Hepatocyte (in vitro differentiated cells): ENCODE measurements at regions not wholly inside any gene's neighbourhood (a gene's known extent, or its start where the extent isn't known, plus 50 kb on each side); places are given as distances from the start of the nearest gene placed in this dataset.

Source experiments
- CTCF ChIP-seq: fragments of 200-600 bp; sonication (generic); IDR thresholded peaks from 2 replicates; pipeline ENCODE4 v1.5.1; 2016; ENCODE audit warnings: antibody characterized with exemption, mild to moderate bottlenecking; ENCODE audit not compliant: poor library complexity
- EZH2 ChIP-seq: fragments of 200-600 bp; sonication (generic); IDR thresholded peaks from 2 replicates; pipeline ENCODE4 v1.6.1; 2016; ENCODE audit warnings: antibody characterized with exemption, mild to moderate bottlenecking, borderline replicate concordance
- EZH2phosphoT487 ChIP-seq: fragments of 200-600 bp; sonication (generic); IDR thresholded peaks from one replicate; pipeline ENCODE4 v1.6.1; 2018; ENCODE audit warnings: antibody characterized with exemption, mild to moderate bottlenecking, low read depth, moderate library complexity; ENCODE audit not compliant: unreplicated experiment, severe bottlenecking

GRCh38 chr1:86282611-86283010 lies 113.5 kb downstream of the ODF2L start:
- TF ChIP-seq EZH2 (no peak), CTCF (no peak), EZH2phosphoT487 (no peak)
